K562 (cell line): ENCODE measurements at regions not wholly inside any gene's neighbourhood (a gene's known extent, or its start where the extent isn't known, plus 50 kb on each side); places are given as distances from the start of the nearest gene placed in this dataset.

Source experiments
- ATAC-seq: fragments of 200-7000 bp; cut with Tn5 transposase; 3 replicates; pipeline ENCODE4 v1.9.1; 2020; ENCODE audit warnings: moderate library complexity
- BruUV-seq: library from RNA; stranded (reverse); fragments of 400-500 nt; replicated peaks from 2 replicates; lab custom pipeline; 2021; lab: Mats Ljungman, UMichigan
- CTCF ChIA-PET: fragments of 300-600 bp; formaldehyde crosslinking; extraction: SDS; loops from one replicate; lab custom pipeline; 2021; ENCODE audit warnings: low intra/inter-chr PET ratio; lab: Yijun Ruan, JAX
- POLR2A ChIA-PET: fragments of 300-600, 350-650 bp; sonication (Branson Sonifier 250); formaldehyde crosslinking; extraction: SDS; loops from one replicate; lab custom pipeline; 2021; ENCODE audit warnings: antibody characterized with exemption, inconsistent platforms; lab: Yijun Ruan, JAX
- DNase-seq, 4 experiments: peaks; one replicate each; pipeline versions ENCODE4 v3.0.0 to v3.0.0-alpha.2; 2011 to 2018; ENCODE audit warnings: low spot score in 3 of 4, mixed read lengths in 3 of 4; ENCODE audit errors: extremely low read depth in 1 of 4
- FAIRE-seq: peaks from 2 replicates; lab custom pipeline; 2011; peaks lifted over from hg19 to GRCh38; lab: Jason Lieb, UNC
- H2AFZ ChIP-seq: 2 replicates; pipeline ENCODE4 v1.6.0; 2011; ENCODE audit warnings: low read depth, low read length, control low read depth, inconsistent platforms
- H3K27ac ChIP-seq: fragments of 200-600 bp; 3 replicates; pipeline ENCODE4 v1.8.0; 2011; ENCODE audit warnings: low read depth, mild to moderate bottlenecking, control low read depth, inconsistent platforms, low read length, moderate library complexity, mixed read lengths; ENCODE audit errors: extremely low read depth
- H3K27me3 ChIP-seq, 2 experiments: fragments of 300-600 bp in 1 of 2; 2 replicates in 1 of 2; 3 replicates in 1 of 2; pipeline versions ENCODE4 v1.6.0 to v1.8.0; 2011; ENCODE audit warnings: inconsistent platforms in 2 of 2, low read length in 2 of 2, mild to moderate bottlenecking in 1 of 2, mixed read lengths in 1 of 2, moderate library complexity in 1 of 2; ENCODE audit not compliant: control insufficient read depth in 2 of 2, insufficient read depth in 2 of 2
- H3K36me3 ChIP-seq: fragments of 300-600 bp; 3 replicates; pipeline ENCODE4 v1.8.0; 2011; ENCODE audit warnings: mild to moderate bottlenecking, low read length, inconsistent platforms; ENCODE audit not compliant: control insufficient read depth, insufficient read depth
- H3K4me1 ChIP-seq, 2 experiments: fragments of 200-600 bp in 1 of 2; replicated peaks in 1 of 2; 2 replicates in 1 of 2; 3 replicates in 1 of 2; pipeline versions ENCODE4 v1.5.1 to v1.8.0; 2011; ENCODE audit warnings: inconsistent platforms in 2 of 2, low read length in 2 of 2, mild to moderate bottlenecking in 1 of 2, mixed read lengths in 1 of 2, moderate library complexity in 1 of 2; ENCODE audit not compliant: control insufficient read depth in 2 of 2, insufficient read depth in 2 of 2
- H3K4me2 ChIP-seq: 2 replicates; pipeline ENCODE4 v1.6.1; 2011; ENCODE audit warnings: low read length, control low read depth, inconsistent platforms, mixed read lengths; ENCODE audit not compliant: insufficient read depth
- H3K4me3 ChIP-seq: fragments of 200-600 bp; sonication (generic), shearing (Covaris generic); 2 replicates; pipeline ENCODE4 v1.5.1; 2016; ENCODE audit warnings: control low read depth, inconsistent platforms
- H3K79me2 ChIP-seq: fragments of 200-600 bp; 3 replicates; pipeline ENCODE4 v1.8.0; 2011; ENCODE audit warnings: low read length, inconsistent platforms; ENCODE audit not compliant: control insufficient read depth, insufficient read depth
- H3K9ac ChIP-seq, 2 experiments: 2 replicates each; pipeline versions ENCODE4 v1.6.0 to v1.6.1; 2011; ENCODE audit warnings: low read depth in 2 of 2, low read length in 2 of 2, control low read depth in 1 of 2, inconsistent platforms in 1 of 2, mild to moderate bottlenecking in 1 of 2, mixed read lengths in 1 of 2; ENCODE audit not compliant: insufficient read depth in 1 of 2
- H3K9me1 ChIP-seq: one replicate; pipeline ENCODE4 v1.6.0; 2011; ENCODE audit warnings: inconsistent platforms, mild to moderate bottlenecking, low read length, moderate library complexity; ENCODE audit not compliant: control insufficient read depth, insufficient read depth
- H3K9me3 ChIP-seq: replicated peaks from 2 replicates; pipeline ENCODE4 v1.5.1; 2011; ENCODE audit warnings: low read depth, low read length, inconsistent platforms; ENCODE audit not compliant: control insufficient read depth, insufficient read depth
- H4K20me1 ChIP-seq: replicated peaks from 2 replicates; pipeline ENCODE4 v1.6.1; 2011; ENCODE audit warnings: low read length, inconsistent platforms, mixed read lengths; ENCODE audit not compliant: control insufficient read depth, insufficient read depth
- ARHGAP35 ChIP-seq: fragments of 450-650 bp; IDR thresholded peaks from 2 replicates; pipeline ENCODE4 v1.6.1; 2018; ENCODE audit not compliant: partially characterized antibody
- ATF1 ChIP-seq, 2 experiments: fragments of 450-650 bp in 1 of 2; IDR thresholded peaks; 2 replicates each; pipeline ENCODE4 v1.6.1; 2016; ENCODE audit warnings: missing compliant biosample characterization in 1 of 2, missing genetic modification characterization in 1 of 2
- CGGBP1 ChIP-seq: fragments of 250-450 bp; sonication (Bioruptor Pico); IDR thresholded peaks from 2 replicates; pipeline ENCODE4 v1.9.0; 2021; ENCODE audit warnings: mild to moderate bottlenecking
- E2F4 ChIP-seq: sonication (generic); formaldehyde crosslinking; IDR thresholded peaks from 2 replicates; pipeline ENCODE4 v1.8.0; 2022; ENCODE audit warnings: mild to moderate bottlenecking, low read depth, missing genetic modification reagents
- FOXJ2 ChIP-seq: fragments of 200-800 bp; sonication (Bioruptor generic); IDR thresholded peaks from 2 replicates; pipeline ENCODE4 v1.6.1; 2016; ENCODE audit warnings: missing genetic modification characterization, missing compliant biosample characterization
- GTF3C2 ChIP-seq: IDR thresholded peaks from 3 replicates; pipeline ENCODE4 v1.6.1; 2011; ENCODE audit warnings: borderline replicate concordance, mild to moderate bottlenecking, moderate library complexity; ENCODE audit not compliant: insufficient read length; ENCODE audit errors: extremely low read depth
- HDAC1 ChIP-seq, 2 experiments: fragments of 450-650 bp; IDR thresholded peaks; 2 replicates each; pipeline ENCODE4 v1.6.1; 2016 to 2017; ENCODE audit warnings: inconsistent platforms in 1 of 2, mild to moderate bottlenecking in 1 of 2, moderate library complexity in 1 of 2
- ILK ChIP-seq: fragments of 450-650 bp; IDR thresholded peaks from 2 replicates; pipeline ENCODE4 v1.6.1; 2016; ENCODE audit warnings: missing genetic modification characterization, low read depth, mild to moderate bottlenecking, missing compliant biosample characterization, moderate library complexity, borderline replicate concordance
- MBD1 ChIP-seq: fragments of 250-450 bp; sonication (Bioruptor Pico); IDR thresholded peaks from 2 replicates; pipeline ENCODE4 v1.8.0; 2022; ENCODE audit warnings: inconsistent platforms
- SFPQ ChIP-seq: fragments of 200-400 bp; formaldehyde crosslinking; IDR thresholded peaks from 2 replicates; pipeline ENCODE4 v1.6.1; 2017; ENCODE audit warnings: mild to moderate bottlenecking, low read depth, low read length, moderate library complexity
- SMARCC2 ChIP-seq: fragments of 450-650 bp; IDR thresholded peaks from 2 replicates; pipeline ENCODE4 v1.6.1; 2017; ENCODE audit warnings: antibody characterized with exemption, moderate library complexity, mild to moderate bottlenecking, low read depth
- ZBTB34 ChIP-seq: fragments of 250-450 bp; sonication (Bioruptor Pico); IDR thresholded peaks from 2 replicates; pipeline ENCODE4 v1.8.0; 2021; ENCODE audit warnings: mild to moderate bottlenecking, moderate library complexity
- WGBS: fragments of 100-300 bp; shearing (Covaris generic); methylation state at CpG from one replicate; pipeline ENCODE4 v1.1.6; 2016; ENCODE audit warnings: low coverage, mixed read lengths; ENCODE audit not compliant: insufficient coverage; ENCODE audit errors: missing lambda C conversion rate; 5-methylcytosine and 5-hydroxymethylcytosine counted together
- in situ Hi-C: fragments of 300-500 bp; cut with MboI; formaldehyde crosslinking; loops from 4 replicates; pipeline ENCODE4 v1.15.0; 2018; ENCODE audit warnings: inconsistent platforms, mixed read lengths
- intact Hi-C: fragments of 100-400 bp; cut with micrococcal nuclease; formaldehyde crosslinking; loops from 2 replicates; pipeline ENCODE4 v1.14.2; 2022

- CTCF ChIA-PET = no interaction called here
- ATAC-seq (no peak), DNase-seq (no peak), FAIRE-seq (no peak)
- no TSS peak for BruUV-seq
- H3K36me3 ChIP-seq = no peaks in the 10 kb centered on the region
- H3K27ac ChIP-seq = no peak overlapping the region
- H3K27me3 ChIP-seq = no peaks in the 10 kb centered on the region
- no peaks in the 10 kb centered on the region for H4K20me1 ChIP-seq
- TF ChIP-seq SMARCC2 (no peak), ILK (no peak), GTF3C2 (no peak), ZBTB34 (CRISPR knock-in tag) (no peak), ARHGAP35 (no peak), FOXJ2 (tag) (no peak), HDAC1 (IDR thresholded peaks at IDR 0.05) (no peak), ATF1 (CRISPR knock-in tag; IDR thresholded peaks at IDR 0.05) (no peak), ATF1 (tag; IDR thresholded peaks at IDR 0.05) (no peak), CGGBP1 (CRISPR knock-in tag) (no peak), MBD1 (CRISPR knock-in tag) (no peak), E2F4 (CRISPR knock-in tag) (no peak), SFPQ (no peak)
- intact Hi-C loops = no loop called here
- no peak overlapping the region for H3K4me2 ChIP-seq
- 0% methylated on average over 4 of the region's 4 CpGs for WGBS
- no peaks in the 10 kb centered on the region for H3K9me3 ChIP-seq
- H3K4me1 ChIP-seq = no peaks in the 10 kb centered on the region
- H3K4me3 ChIP-seq = no peak overlapping the region
- H2AFZ ChIP-seq = no peak overlapping the region
- no peaks in the 10 kb centered on the region for H3K79me2 ChIP-seq
- in situ Hi-C loops = no loop called here
- H3K9ac ChIP-seq = no peak overlapping the region
- POLR2A ChIA-PET = no interaction called here
- H3K9me1 ChIP-seq = no peaks in the 10 kb centered on the region
Observed at GRCh38 chr18:73594749-73595148, 552.9 kb downstream of the FBXO15 start.
